ENCODE measurements at regions not wholly inside any gene's neighbourhood (a gene's known extent, or its start where the extent isn't known, plus 50 kb on each side); places are given as distances from the start of the nearest gene placed in this dataset.

GRCh38 chr1:102084771-102085535 is 88.2 kb upstream of the OLFM3 start:
- TF ChIP-seq POLR2A (IDR thresholded peaks at IDR 0.05; ENCODE audit: low read depth, low read length) (no peak), FOS (IDR thresholded peaks at IDR 0.05; ENCODE audit: low read depth, low read length) (no peak), MAZ (IDR thresholded peaks at IDR 0.05; ENCODE audit: borderline replicate concordance, low read depth, low read length) (no peak), MAFK (IDR thresholded peaks at IDR 0.05; ENCODE audit: low read depth, low read length) (no peak), RAD21 (IDR thresholded peaks at IDR 0.05; ENCODE audit: low read length) (no peak), SMC3 (IDR thresholded peaks at IDR 0.05; ENCODE audit: low read depth, low read length) (no peak), ELK1 (IDR thresholded peaks at IDR 0.05; ENCODE audit: borderline replicate concordance, low read depth, low read length) (no peak), CEBPB (IDR thresholded peaks at IDR 0.05; ENCODE audit: low read depth, low read length) (no peak), MXI1 (IDR thresholded peaks at IDR 0.05; ENCODE audit: borderline replicate concordance, low read depth, low read length) (no peak), USF2 (IDR thresholded peaks at IDR 0.05; ENCODE audit: low read depth, low read length) (no peak)
- TF ChIP-seq, protein P1, sequence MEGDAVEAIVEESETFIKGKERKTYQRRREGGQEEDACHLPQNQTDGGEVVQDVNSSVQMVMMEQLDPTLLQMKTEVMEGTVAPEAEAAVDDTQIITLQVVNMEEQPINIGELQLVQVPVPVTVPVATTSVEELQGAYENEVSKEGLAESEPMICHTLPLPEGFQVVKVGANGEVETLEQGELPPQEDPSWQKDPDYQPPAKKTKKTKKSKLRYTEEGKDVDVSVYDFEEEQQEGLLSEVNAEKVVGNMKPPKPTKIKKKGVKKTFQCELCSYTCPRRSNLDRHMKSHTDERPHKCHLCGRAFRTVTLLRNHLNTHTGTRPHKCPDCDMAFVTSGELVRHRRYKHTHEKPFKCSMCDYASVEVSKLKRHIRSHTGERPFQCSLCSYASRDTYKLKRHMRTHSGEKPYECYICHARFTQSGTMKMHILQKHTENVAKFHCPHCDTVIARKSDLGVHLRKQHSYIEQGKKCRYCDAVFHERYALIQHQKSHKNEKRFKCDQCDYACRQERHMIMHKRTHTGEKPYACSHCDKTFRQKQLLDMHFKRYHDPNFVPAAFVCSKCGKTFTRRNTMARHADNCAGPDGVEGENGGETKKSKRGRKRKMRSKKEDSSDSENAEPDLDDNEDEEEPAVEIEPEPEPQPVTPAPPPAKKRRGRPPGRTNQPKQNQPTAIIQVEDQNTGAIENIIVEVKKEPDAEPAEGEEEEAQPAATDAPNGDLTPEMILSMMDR (conservative IDR thresholded peaks at IDR 0.05; ENCODE audit: low read depth, low read length) = no peak
